ENCODE measurements at regions not wholly inside any gene's neighbourhood (a gene's known extent, or its start where the extent isn't known, plus 50 kb on each side); places are given as distances from the start of the nearest gene placed in this dataset.
"Not testable (repeated sequence)": the region's sequence is repeated elsewhere in the genome, so short reads cannot be mapped to it uniquely, and the experiment has no call there.

DNA sequence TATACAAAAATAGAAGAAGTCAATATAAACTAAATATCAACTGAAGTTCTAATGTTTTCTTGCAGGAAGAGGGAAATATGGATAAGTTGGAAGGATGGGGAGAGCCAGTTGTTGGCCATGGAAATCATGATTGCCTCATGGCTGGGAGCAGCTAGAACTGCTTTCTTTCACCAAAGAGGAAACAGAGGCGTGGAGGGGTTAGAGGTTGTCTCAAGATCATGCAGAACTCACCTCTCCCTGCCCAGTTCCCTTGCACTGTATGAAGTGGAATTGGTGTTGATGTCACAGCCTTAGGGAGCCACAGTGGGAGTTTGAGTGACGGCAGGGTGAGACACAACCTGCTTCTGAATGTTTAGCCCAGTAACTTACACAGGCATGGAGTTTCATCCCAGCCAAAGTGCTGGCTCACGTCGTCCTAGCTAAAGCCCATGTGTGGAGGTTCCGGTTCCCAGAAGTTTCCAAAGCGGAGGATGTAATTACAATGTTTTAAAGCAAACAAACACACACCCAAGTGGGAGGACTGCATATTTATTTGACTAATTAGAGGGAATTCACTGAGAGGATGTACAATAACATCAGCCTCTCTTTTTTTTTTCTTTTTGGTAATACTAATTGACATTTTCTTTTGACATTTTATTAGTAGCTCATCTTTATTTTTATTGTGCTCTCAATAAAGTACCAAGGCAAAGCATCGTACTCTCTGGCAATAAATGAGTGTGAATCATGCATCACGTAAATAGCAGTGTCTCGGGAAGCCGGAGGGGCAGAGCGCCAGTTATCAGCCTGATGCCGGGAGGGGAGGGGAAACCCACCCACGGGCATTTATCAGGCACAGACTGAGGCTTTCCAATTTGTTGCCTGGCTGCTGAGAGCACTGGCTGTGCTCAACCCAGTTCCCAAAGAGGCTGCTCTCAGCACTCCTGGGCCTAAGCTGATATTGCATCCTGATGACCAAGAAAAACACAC lies 118.7 kb upstream of the CDH5 start:
- DNase-seq (ENCODE audit: low read depth in 2 of 3, low spot score in 1 of 3) = no peak

DNA sequence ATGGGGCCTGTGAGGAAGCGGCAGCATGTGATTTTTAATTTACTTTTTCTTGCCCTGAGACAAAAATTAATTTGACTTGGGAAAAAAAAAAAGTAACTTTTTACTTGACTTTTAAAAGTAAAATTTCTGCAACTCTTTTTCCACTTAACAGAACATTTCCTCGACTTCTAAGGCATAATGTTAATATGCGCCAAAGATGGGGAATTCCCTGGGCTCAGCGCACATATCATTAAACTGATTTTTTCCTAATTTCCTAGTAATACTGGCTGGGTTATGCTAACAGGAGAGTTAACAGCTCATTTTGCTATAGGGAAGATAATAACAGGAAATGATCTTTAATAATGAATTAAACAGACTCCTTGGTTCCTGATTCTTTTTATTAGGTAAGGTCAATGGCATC lies 120.6 kb upstream of the CDH5 start:
- DNase-seq (ENCODE audit: low read depth in 2 of 3, low spot score in 1 of 3) = no peak

DNA sequence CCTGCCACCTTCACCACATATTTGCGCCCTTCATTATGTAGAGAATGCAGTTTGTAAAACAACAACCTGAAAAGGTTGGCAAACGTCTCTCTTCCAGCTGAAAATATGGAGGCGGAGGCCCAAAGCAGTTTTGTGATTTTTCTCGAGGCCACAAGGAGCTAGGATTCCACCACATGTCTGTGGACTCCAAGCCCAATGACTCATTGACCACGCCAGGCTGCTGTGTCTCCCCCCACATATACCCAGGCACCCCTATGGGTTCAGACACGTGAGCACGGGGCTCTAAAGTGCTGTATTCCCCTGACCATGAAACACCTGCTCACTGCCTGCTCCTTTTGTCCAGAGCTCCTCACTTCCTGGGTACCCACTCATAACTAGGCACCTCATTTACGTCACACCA lies 121.4 kb upstream of the CDH5 start:
- no peak for DNase-seq (ENCODE audit: low read depth in 2 of 3, low spot score in 1 of 3)

DNA sequence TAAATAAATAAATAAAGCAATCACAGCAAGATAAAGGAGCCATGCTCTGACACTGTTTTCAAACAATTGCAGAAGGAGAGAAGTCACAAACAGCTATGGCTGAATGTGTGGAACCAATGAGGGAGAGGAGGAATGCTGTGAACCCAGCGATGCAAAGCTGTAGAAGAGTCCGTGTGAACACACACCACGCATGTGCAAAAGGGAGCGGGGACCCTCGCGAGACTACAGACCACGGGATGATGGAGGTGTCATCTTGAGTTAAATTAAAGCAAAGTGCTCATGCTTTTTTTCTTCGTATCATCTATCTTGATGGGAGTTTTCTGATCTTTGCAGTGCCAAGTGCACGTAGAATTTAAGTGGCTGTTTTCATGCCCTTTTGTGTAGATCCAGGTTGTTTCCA lies 123.8 kb upstream of the CDH5 start:
- no peak for DNase-seq (ENCODE audit: low read depth in 2 of 3, low spot score in 1 of 3)

DNA sequence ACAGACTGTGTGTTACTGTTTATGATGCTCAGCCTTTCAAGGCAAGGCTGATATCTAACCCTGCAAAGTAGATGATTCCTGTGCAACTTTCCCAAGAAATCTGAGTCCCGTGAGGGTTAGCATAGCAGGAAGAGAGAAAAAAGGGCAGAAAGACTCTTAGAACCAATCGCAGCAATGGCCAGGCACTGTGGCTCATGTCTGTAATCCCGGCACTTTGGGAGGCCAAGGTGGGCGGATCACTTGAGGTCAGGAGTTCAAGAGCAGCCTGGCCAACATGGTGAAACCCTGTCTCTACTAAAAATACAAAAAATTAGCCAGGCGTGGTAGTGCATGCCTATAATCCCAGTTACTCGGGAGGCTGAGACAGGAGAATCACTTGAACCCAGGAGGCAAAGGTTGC lies 124.3 kb upstream of the CDH5 start:
- DNase-seq (ENCODE audit: low read depth in 2 of 3, low spot score in 1 of 3) = not testable (repeated sequence)

DNA sequence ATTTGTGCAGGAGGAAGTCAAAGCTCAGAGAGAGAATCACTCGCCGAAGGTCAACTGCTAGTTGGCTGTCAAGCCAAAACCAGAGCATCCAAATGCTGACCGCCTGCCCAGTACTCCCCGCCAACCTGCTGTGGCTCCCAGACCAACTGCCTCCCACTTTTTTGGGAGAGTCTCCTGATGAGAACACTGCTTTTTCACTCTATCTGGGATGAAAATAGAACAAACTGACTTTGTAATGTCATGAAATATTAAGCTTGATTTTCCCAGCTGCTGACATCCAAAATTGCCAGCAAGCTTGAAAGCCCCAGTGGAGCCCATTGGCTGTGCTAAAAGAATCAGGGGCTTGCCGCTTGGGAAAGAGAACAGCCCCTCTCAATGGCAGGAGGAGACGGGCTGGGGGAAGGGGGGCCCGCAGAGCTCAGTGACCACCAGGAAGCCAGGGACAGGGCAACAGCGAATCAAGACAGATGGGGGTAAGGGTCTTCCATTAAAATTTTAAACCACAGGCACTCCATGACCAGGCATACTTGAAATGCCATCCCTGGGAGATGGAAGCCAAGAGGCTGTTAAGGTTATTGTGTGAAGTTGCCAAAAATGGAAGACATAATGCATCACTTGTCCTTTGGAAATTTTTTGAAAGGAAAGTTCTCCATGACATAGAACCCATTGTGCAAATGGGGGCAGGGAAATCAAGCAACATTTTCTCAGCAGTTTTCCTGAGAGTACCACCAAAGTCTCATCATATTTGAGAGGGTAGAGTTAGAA lies 125.7 kb upstream of the CDH5 start:
- DNase-seq (ENCODE audit: low read depth in 2 of 3, low spot score in 1 of 3) = no peak

DNA sequence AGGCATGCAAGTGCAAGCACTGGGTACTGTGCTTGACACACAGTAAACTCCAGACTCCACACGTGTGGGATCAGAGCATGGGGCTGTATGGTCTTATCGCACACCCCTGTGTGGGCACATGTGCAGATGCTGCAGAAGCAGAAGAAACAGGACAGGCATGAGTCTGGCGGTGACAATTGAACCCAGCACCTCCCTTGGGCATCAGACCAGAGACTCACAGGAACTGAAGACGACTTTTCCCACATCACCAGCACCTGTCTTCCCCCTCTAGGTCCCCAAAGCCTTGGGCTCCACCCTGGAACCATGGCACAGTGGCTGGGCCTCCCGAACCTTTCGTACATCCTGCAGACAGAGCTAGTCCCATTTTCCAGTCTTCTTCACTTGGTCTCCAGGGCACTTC lies 126.4 kb upstream of the CDH5 start:
- no peak for DNase-seq (ENCODE audit: low read depth in 2 of 3, low spot score in 1 of 3)

DNA sequence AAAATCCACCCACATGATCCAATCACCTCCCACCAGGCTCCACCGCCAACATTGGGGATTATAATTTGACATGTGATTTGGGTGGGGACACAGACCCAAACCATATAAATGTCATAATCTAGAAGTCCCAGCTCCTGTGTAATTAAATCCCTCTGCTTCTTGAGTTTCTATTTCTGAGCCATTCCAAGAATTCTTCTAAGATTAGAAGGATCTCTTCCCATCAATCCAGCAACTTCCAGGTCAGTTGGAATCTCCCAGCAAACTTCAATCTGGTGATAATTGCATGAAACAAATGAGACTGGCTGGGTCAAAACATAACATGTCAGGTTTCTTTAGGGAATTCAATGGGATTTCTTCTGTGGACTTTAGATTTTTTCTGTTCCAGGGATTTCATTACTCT lies 127.8 kb upstream of the CDH5 start:
- no peak for DNase-seq (ENCODE audit: low read depth in 2 of 3, low spot score in 1 of 3)

DNA sequence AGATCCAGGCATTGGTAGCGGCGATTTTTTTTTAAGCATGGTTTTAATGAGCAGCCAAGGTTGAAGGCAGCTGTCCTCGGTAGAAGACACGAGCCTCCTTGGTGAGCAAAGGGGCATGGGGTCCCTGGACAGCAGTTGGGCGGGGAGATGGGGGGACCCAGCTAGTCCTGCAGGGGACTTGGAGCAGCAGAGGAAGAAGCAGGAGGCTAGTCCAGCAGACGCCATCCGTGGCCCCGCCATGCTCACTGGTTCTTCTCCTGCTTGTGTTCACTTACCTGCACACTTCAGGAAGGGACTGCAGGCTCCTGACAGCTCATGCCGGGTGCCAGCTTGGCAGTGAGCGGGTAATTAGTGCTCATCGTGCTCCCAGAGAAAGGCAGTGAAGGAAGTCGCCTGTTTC lies 130.2 kb upstream of the CDH5 start:
- DNase-seq (ENCODE audit: low read depth in 2 of 3, low spot score in 1 of 3) = no peak

DNA sequence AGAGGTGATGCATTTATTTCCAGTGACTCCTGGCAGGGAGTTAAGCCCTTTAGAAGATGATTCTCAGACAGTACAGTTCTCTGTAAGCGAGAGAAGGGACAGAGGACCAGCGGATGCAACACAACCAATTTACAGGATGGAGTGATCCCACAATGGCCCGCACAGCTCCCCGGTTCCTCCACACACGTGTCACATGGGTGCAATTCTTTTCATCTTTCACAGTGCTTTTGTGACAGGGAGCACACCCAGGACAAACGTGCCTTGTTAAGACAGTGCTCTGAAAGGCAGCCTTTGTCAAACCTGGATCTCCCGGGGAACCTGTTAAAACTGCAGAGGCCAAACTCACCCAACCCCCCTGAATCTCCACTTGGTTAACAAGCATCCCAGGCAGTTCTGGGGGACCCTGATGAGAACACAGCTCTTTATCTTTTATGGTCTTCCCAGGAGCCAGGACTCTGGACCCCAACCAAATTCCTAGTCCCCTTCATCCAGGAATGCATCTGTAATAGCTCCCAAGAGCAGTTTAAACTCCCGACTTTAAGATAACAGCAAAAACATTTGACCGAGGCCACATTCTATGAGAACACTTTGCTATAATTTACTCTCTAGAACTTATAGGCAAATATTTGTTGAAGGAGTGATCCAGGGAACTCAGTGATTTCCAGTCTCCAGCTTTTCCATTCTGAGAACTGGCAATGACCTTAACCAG lies 134.9 kb upstream of the CDH5 start:
- no peak for DNase-seq (ENCODE audit: low read depth in 2 of 3, low spot score in 1 of 3)

DNA sequence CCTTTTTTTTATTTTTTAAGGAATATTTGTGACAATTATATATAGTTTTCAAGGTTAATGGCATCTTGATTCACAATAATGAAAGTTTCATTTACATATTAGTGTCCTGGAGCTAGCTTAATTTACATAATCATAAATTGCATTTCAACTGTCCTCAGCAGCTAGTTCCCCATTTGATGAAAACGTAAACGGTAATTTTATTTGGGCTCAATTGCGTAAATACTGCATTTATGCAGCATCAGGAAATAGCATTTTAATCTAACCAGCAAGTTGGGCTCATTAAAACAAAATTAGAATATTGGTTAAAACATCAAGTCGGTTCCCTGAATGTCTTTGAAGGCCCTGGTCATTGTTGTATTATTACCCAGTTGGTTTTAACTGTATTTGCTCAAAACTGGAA lies 136.8 kb upstream of the CDH5 start:
- no peak for DNase-seq (ENCODE audit: low read depth in 2 of 3, low spot score in 1 of 3)

DNA sequence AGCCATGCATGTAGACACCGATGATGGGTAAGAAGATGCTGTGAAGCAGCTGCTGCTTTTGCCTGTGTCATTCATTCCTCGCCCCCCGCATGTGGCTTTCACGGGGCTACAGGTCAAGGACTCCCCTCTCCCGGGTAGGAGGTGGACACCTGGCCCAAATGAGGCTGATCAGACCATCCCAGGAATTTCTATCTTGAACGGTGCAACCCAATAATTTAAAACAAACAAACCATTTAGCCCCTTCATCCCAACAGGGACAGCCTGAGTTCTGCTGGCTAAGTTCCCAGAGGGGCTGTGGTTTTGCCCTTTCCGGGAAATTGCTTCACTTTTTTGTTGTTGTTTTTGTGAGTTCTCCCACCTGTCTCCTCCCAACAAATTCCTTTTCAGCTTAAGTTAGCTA lies 137.7 kb upstream of the CDH5 start:
- DNase-seq (ENCODE audit: low read depth in 2 of 3, low spot score in 1 of 3) = no peak

DNA sequence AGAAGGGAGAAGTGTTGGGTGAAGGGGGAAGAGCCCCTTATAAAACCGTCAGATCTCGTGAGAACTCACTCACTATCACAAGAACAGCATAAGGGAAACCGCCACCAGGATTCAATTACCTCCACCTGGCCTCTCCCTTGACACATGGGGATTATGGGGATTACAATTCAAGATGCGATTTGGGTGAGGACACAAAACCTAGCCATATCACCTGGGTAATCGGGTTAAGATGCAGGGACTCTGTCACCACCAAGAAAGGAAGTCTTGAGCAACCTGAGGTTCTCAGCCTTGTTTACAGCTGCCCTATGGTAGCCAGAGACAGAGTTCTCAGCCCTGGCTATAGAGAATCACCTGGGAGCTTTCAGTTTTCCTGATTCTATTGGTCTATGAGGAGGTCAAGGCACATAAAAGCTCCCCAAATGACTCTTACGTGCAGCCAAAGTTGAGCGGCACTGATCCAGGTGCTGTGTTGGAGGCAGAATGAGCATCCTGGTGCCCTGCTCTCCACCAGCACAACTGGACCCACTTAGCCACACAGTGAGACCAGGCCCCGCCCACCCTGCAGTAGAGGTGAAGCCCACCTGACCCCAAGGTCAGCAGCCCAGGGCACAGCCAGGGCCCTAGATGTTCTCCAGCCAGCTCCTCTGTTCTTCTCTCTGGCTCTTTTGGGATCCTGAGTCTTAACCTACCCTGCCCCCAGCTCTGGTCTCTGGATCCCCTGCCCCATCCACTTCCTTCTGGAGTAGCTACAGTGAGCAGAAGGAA lies 138.5 kb upstream of the CDH5 start:
- no peak for DNase-seq (ENCODE audit: low read depth in 2 of 3, low spot score in 1 of 3)

DNA sequence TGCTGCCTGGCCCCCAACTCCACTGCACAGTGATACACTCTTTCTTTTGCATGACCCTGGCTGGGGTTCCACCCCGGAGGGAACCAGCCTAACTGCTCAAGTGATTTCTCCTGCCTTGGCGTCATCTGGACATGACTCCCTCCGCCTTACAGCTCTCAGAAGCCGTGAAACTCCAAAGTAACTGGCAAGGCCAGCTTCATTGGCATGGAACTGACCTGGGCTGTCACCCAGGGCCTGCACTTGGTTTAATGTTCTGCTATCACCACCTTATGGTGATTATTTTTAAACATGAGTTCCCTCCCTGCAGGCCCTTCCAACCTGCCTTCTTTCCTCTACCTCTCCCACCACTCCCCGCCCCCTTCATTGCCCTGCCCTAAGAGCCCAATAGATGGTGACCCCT lies 139.7 kb upstream of the CDH5 start:
- DNase-seq (ENCODE audit: low read depth in 2 of 3, low spot score in 1 of 3) = no peak

DNA sequence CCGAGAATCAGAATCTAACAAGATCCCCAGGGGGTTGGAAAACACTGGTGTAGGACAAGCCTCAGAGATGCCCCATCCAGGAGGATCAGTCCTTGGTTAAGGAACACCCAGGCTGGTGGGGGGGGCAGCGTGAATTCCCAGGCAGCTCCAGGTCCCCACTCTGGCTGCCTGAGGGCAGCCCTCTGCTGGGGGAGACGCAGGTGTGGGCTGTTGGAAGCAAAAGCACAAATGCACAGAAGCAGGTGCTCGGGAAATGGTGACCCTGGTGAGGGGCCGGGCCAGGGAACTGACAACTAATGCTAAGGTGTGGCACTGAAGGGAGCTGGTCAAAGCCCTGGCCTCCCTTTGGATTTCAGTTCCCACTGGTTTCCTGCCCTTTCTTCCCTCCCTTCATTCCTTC lies 140.8 kb upstream of the CDH5 start:
- no peak for DNase-seq (ENCODE audit: low read depth in 2 of 3, low spot score in 1 of 3)

DNA sequence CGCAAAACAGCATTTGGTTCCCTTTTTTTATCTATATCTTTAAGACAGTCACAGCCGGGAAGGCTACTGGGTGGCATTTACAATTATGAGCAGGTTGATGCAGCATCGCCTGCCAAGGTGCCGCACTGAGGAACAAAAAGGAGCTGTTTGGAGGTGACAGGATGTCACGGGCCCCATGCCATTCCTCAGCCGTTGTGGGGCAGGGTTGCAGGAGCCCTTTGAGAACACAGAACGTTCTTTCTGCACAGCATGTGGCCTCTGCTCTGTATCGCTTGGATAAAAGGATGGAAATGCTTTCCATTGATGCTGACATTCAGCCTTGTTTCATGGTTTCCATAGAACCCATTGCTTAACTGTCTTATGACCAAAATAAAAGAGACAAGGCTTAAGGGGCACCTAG lies 141.9 kb upstream of the CDH5 start:
- DNase-seq (ENCODE audit: low read depth in 2 of 3, low spot score in 1 of 3) = no peak

DNA sequence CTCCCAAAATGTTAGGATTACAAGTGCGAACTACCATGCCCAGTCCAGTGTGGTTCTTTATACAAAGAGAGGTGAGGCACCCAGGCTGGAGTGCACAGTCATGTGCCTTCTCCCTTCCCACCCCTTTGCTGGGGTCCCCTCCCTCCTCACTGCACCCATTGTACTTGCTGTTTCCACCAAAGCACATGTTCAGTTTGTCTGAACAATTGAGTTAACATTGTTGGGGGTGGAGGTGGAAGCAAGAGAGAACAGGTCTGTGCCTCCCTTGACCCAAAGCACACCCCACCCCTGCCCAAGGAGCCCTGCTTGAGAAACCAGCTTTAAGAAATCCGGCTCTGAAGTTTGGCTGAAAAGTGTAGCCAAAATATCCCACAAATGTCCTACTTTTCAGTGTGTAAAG lies 142.3 kb upstream of the CDH5 start:
- DNase-seq (ENCODE audit: low read depth in 2 of 3, low spot score in 1 of 3) = no peak

DNA sequence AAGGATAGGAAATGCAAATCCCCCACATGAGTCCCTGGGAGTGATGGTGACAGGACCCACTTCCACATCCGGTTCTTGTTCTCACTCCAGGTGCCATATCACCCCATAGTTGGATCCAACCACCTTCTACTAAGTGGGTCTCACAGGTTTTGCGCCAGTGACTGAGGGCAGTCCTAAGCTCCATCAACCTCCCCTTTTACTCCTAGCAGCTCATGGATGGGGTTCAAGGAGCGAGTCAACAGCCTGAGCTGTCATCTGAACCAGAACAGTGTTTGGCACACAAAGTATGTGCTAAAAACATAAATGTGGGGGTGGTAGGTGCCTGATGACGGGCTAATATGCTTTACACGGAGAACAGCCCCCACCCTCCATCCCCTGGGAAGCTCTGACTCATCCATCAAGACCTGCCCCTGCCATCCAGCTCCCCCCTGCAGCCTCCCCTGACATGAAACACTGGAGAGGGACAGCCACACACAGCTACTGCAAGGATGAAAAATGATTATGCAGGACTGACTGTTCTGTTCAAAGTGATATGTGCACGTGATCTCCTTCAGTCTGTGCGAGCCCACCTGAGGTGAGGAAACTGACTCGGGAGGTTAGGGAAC lies 143.2 kb upstream of the CDH5 start:
- no peak for DNase-seq (ENCODE audit: low read depth in 2 of 3, low spot score in 1 of 3)

DNA sequence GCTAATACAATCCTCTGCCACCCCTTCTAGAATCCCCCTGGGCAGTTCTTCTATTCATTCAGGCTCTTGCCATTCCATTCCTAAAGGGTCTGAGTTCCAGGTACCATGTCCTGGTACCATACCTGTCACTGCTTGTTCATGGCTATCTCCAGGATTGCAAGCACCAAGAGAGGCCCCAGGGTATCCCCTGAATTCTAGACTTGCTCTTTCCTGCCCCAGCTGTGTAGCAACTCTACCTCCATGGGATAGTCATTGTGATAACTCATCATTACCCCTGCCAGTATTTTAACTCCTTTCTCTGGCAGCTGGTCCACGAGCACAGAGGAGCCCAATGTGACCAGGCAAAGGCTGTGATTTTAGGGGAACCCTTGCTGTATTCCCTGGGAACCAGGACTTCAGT lies 143.7 kb upstream of the CDH5 start:
- DNase-seq (ENCODE audit: low read depth in 2 of 3, low spot score in 1 of 3) = no peak

DNA sequence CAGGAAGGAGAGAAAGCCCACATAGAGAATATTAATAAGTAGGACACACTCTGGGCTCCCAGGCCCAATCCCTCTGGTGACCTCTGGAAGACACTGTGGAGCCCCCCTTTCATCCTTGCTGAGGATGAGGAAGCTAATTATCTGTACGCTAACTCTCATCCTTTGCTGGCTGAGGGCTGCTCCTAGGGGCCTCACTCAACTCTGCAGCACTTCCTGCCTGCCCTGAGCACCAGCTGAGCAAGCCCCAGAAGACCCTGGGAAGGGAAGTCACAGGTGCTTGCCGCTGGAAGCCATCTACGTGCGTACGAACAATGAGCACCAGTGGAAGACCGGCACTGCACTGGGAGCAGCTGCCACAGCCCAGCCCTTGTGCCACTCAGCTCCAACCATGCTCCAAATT lies 145.8 kb upstream of the CDH5 start:
- DNase-seq (ENCODE audit: low read depth in 2 of 3, low spot score in 1 of 3) = no peak

DNA sequence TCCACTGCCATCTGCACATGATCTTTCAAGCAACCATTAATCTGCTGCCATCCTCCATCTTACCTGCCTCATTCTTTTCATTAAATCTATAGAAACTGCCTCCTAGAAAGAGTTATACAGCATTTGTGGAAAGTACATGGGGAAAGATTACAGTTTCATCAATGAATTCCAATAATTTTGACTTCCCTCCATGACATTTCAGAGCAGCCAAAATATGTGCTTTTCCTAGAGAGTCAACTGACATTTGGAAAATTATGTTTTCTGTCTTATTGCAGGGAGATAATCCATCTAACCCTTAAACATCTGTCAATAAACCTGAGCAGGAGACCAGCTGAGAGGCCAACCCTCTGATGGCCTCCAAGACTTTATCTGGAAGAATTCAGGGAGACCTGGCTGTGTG lies 147.0 kb upstream of the CDH5 start:
- no peak for DNase-seq (ENCODE audit: low read depth in 2 of 3, low spot score in 1 of 3)
